Fibroblast of villous mesenchyme (primary cell): ENCODE measurements at regions not wholly inside any gene's neighbourhood (a gene's known extent, or its start where the extent isn't known, plus 50 kb on each side); places are given as distances from the start of the nearest gene placed in this dataset.

Experiments used
- DNase-seq: peaks from one replicate; pipeline ENCODE4 v3.0.0-alpha.2; 2010; ENCODE audit warnings: low read depth
- H3K4me3 ChIP-seq: 2 replicates; pipeline ENCODE4 v1.5.1; 2011; ENCODE audit warnings: low read depth, mild to moderate bottlenecking, low read length
- TF ChIP-seq, protein P1 (sequence below): IDR thresholded peaks from 2 replicates; pipeline ENCODE4 v1.5.1; 2012; ENCODE audit warnings: low read depth, mild to moderate bottlenecking, low read length; ENCODE audit not compliant: insufficient read depth

DNA sequence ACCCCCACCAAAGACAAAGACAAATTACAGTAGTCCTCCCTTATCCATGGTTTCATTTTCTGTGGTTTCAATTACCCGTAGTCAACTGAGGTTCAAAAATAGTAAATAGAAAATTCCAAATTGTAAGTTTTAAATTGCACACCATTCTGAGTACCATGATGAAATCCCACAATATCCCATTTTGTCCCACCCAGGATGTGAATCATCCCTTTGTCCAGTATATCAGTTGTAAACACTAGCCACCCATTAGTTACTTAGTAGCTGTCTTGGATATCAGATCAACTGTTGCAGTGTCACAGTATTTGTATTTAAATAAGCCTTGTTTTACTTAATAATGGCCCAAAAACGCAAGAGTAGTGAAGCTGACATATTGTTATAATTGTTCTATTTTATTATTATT, 364.0 kb upstream of the ARID1B start:
- no peak for DNase-seq

DNA sequence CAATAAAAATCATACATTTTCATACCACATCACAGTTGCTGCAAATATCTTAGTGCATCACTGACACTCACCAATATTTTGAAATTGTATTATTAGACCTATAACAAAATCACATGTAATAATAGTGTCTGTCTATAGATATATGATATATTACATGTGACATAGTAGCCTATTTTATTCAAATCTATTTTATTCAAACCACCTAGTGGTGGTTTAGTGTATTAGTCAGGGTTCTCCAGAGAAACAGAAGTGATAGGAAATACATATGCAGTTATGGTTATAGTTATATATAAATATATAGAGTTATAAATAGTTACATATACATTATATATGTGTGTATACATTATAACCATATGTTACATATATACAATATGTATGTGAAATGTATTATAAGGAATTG, 366.5 kb upstream of the ARID1B start:
- TF ChIP-seq, protein P1, sequence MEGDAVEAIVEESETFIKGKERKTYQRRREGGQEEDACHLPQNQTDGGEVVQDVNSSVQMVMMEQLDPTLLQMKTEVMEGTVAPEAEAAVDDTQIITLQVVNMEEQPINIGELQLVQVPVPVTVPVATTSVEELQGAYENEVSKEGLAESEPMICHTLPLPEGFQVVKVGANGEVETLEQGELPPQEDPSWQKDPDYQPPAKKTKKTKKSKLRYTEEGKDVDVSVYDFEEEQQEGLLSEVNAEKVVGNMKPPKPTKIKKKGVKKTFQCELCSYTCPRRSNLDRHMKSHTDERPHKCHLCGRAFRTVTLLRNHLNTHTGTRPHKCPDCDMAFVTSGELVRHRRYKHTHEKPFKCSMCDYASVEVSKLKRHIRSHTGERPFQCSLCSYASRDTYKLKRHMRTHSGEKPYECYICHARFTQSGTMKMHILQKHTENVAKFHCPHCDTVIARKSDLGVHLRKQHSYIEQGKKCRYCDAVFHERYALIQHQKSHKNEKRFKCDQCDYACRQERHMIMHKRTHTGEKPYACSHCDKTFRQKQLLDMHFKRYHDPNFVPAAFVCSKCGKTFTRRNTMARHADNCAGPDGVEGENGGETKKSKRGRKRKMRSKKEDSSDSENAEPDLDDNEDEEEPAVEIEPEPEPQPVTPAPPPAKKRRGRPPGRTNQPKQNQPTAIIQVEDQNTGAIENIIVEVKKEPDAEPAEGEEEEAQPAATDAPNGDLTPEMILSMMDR = peak; percentile 36
- DNase-seq = no peak
- H3K4me3 ChIP-seq = no peak overlapping the region

More for the DNA sequence above, 364.0 kb upstream of the ARID1B start:
- H3K4me3 ChIP-seq = no peak overlapping the region
- TF ChIP-seq, protein P1 = no peak

DNA sequence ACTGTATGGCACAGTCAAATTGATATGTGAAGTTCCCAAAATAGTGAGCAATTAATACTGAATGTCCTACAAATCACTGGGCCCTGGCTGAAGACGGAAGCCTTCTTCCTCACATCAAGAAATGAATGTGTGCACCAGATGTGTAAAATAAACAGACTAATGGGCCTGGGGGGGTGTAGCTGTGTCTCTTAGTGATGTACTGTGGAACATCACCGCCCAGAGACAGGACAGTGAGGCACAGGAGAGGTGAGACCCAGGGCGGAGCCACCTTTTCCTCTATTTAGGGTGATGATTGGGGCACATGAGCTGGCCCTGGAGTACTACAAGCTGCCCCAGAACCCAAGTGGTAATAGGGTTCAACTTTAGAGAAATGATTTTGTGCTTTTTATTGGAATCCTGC, 368.5 kb upstream of the ARID1B start:
- H3K4me3 ChIP-seq = no peak overlapping the region
- no peak for DNase-seq
- TF ChIP-seq, protein P1 = no peak

DNA sequence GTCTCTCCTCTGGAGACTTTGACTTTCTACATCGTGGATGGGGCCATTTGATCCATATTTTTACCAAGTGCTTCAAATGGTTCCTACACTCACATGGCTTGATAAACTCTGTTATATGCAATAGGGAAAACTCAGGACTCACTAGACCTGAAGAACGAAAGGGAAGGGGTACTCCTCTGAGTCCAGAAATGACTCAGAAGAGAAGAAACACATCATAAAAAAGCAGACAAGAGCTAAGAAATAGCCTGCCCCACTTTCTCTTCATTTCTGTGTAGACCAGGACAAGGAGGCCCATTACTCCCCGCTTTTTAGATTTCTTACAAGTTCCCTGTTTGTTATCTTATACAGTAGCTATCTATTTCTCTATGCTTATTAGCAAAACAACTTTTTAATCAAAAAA, 369.8 kb upstream of the ARID1B start:
- no peak for DNase-seq

DNA sequence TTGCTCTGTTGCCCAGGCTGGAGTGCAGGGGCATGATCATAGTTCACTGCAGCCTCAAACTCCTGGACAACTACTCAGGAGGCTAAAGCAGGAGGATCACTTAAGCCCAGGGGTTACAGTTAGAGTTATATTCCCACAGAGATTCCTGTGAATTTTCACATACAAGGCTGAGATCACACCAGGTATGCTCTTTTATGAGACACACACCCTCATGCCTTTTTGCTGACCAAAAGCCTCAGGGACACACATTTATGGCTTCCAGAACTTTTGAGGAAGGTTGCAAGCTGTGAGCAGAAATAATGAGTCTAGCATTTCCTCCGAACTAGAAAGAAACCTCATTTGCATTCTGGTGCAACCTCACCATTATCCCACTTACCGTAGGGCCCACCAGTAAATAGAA, 370.5 kb upstream of the ARID1B start:
- no peak for DNase-seq
- H3K4me3 ChIP-seq = no peak overlapping the region
- TF ChIP-seq, protein P1 = no peak

More for the DNA sequence above, 369.8 kb upstream of the ARID1B start:
- TF ChIP-seq, protein P1 = no peak
- H3K4me3 ChIP-seq = no peak overlapping the region

DNA sequence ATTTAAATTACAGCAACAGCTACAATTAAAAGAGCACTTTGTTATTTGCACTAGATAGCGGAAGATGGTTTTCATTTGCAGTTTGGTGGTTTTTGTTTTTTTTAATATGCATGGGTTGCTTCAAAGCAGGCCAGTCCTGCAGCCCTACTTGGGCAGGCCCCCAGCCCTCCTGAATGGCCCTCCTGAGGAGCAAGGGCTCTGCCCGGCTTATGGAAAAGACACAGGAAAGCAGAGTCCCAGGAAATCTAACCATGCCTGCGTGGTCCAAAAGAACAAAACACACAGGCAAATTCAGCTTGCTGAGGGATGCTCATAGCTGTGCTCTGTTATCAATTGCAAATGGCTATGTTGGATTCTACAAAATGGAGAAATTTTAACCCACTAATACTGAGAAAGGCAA, 371.1 kb upstream of the ARID1B start:
- no peak for DNase-seq
- TF ChIP-seq, protein P1 = no peak
- no peak overlapping the region for H3K4me3 ChIP-seq

DNA sequence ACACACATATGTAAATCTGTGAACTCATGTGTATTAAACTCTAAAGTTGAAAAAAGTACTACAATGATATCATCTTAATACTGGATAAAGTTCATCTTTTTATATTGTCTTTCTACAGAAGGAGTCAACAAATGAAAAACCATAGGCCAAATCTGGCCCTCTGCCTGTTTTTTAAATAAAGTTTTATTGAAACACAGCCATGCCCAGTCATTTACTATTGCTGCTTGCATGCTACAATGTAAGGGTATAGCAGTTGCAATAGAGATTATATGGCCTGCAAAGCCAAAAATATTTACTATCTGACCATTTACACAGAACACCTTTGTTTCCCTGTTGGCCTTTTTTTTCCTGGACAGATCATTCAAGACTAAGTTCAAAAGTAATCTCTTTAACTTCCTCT, 374.6 kb upstream of the ARID1B start:
- no peak for DNase-seq
- TF ChIP-seq, protein P1 = no peak
- H3K4me3 ChIP-seq = no peak overlapping the region
